T-helper 17 cell (primary cell): ENCODE measurements at regions not wholly inside any gene's neighbourhood (a gene's known extent, or its start where the extent isn't known, plus 50 kb on each side); places are given as distances from the start of the nearest gene placed in this dataset.

Source experiments
- ATAC-seq: fragments of 150-1000 bp; cut with Tn5 transposase; 2 replicates; pipeline ENCODE4 v1.10.0; 2021; ENCODE audit warnings: mild to moderate bottlenecking, moderate library complexity
- DNase-seq, 3 donors: peaks; one replicate each; pipeline versions ENCODE4 v3.0.0 to v3.0.0-alpha.2; 2020 to 2021
- H3K9me3 ChIP-seq: one replicate; pipeline ENCODE4 v1.7.0; 2013; ENCODE audit warnings: low read length, mild to moderate bottlenecking; ENCODE audit not compliant: control insufficient read depth, poor library complexity, severe bottlenecking
- H3K27ac Mint-ChIP-seq: one replicate; pipeline ENCODE4 v1.8.0; 2022; ENCODE audit warnings: mild to moderate bottlenecking, moderate library complexity, mixed read lengths
- H3K27me3 Mint-ChIP-seq: one replicate; pipeline ENCODE4 v1.8.0; 2022; ENCODE audit warnings: mixed read lengths
- H3K36me3 Mint-ChIP-seq: one replicate; pipeline ENCODE4 v1.8.0; 2022; ENCODE audit warnings: low read depth, mixed read lengths
- H3K4me1 Mint-ChIP-seq: one replicate; pipeline ENCODE4 v1.8.0; 2022; ENCODE audit warnings: mild to moderate bottlenecking, mixed read lengths
- H3K4me3 Mint-ChIP-seq: one replicate; pipeline ENCODE4 v1.8.0; 2022; ENCODE audit warnings: mild to moderate bottlenecking, moderate library complexity, mixed read lengths

GRCh38 chr4:38313175-38313574 lies 350.8 kb upstream of the KLF3 start:
- Mint-ChIP-seq H3K27ac (no peak overlapping the region), H3K4me1 (peaks cover 39% of the 10 kb centered on the region), H3K4me3 (no peak overlapping the region), H3K27me3 (no peaks in the 10 kb centered on the region), H3K36me3 (peaks cover 4% of the 10 kb centered on the region)
- ATAC-seq (no peak), DNase-seq (no peak)
- H3K9me3 ChIP-seq = no peaks in the 10 kb centered on the region

- Mint-ChIP-seq H3K27me3 (no peaks in the 10 kb centered on the region), H3K27ac (no peak overlapping the region), H3K4me1 (peaks cover 41% of the 10 kb centered on the region), H3K4me3 (no peak overlapping the region), H3K36me3 (peaks cover 4% of the 10 kb centered on the region)
- DNase-seq = no peak
- no peaks in the 10 kb centered on the region for H3K9me3 ChIP-seq
- no peak for ATAC-seq
Observed at GRCh38 chr4:38313999-38314561, 349.9 kb upstream of the KLF3 start.

DNA sequence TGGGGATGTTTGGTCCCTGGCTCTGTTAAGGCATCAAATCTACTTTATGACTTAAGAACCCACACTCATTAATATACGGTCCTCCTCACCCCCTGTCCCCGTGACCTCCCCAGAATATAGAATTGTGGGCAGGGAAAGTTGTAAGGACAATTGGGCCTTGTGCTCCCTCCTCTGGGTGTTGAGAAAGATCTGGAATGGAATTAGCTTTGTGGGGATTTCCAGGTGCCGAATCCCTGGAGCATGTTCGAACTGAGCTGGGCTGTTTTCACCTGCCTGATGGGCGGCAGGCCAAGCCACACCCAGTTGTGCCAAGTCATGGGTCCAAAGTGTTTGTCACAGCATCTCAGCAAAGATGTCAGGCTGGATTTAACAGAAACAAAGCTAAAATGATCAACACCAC lies 349.3 kb upstream of the KLF3 start:
- ATAC-seq = no peak
- peaks cover 41% of the 10 kb centered on the region for H3K4me1 Mint-ChIP-seq
- no peaks in the 10 kb centered on the region for H3K27me3 Mint-ChIP-seq

GRCh38 chr4:38315286-38315685 lies 348.7 kb upstream of the KLF3 start:
- peak overlapping the region; percentile 56 for H3K27ac Mint-ChIP-seq
- no peaks in the 10 kb centered on the region for H3K27me3 Mint-ChIP-seq
- peaks cover 4% of the 10 kb centered on the region for H3K36me3 Mint-ChIP-seq
- no peak for DNase-seq
- H3K9me3 ChIP-seq = no peaks in the 10 kb centered on the region
- ATAC-seq = no peak
- H3K4me1 Mint-ChIP-seq = peaks cover 42% of the 10 kb centered on the region
- no peak overlapping the region for H3K4me3 Mint-ChIP-seq

More for the DNA sequence above, 349.3 kb upstream of the KLF3 start:
- no peaks in the 10 kb centered on the region for H3K9me3 ChIP-seq
- no peak overlapping the region for H3K27ac Mint-ChIP-seq
- peaks cover 4% of the 10 kb centered on the region for H3K36me3 Mint-ChIP-seq
- no peak overlapping the region for H3K4me3 Mint-ChIP-seq
- no peak for DNase-seq

DNA sequence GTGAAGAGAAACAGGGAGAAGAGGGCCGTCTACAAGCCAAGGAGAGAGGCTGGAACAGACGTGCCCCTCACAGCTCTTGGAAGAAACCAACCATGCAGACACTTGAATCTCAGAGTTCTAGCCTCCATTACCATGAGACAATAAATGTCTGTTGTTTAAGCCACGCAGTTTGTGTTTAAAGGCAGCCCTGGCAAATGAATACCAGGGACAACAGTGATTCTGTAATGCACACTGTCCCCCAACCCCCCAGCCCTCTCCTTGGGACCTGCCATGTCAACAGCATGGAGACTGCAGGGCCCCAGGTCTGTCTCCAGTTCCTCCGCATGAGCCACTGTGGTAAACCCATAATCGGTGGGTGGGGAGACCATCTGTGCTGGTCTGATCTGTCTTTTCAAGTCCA lies 348.0 kb upstream of the KLF3 start:
- Mint-ChIP-seq H3K36me3 (peaks cover 4% of the 10 kb centered on the region), H3K4me3 (no peak overlapping the region), H3K4me1 (peaks cover 40% of the 10 kb centered on the region), H3K27ac (peak overlapping the region; percentile 56), H3K27me3 (no peaks in the 10 kb centered on the region)
- H3K9me3 ChIP-seq = no peaks in the 10 kb centered on the region
- no peak for DNase-seq
- ATAC-seq = no peak

- DNase-seq (no peak), ATAC-seq (no peak)
- peaks cover 4% of the 10 kb centered on the region for H3K36me3 Mint-ChIP-seq
- H3K27ac Mint-ChIP-seq = peak overlapping the region; percentile 56
- H3K4me1 Mint-ChIP-seq = peaks cover 34% of the 10 kb centered on the region
- H3K4me3 Mint-ChIP-seq = no peak overlapping the region
- no peaks in the 10 kb centered on the region for H3K27me3 Mint-ChIP-seq
- no peaks in the 10 kb centered on the region for H3K9me3 ChIP-seq
Observed at GRCh38 chr4:38317041-38317674, 346.8 kb upstream of the KLF3 start.

DNA sequence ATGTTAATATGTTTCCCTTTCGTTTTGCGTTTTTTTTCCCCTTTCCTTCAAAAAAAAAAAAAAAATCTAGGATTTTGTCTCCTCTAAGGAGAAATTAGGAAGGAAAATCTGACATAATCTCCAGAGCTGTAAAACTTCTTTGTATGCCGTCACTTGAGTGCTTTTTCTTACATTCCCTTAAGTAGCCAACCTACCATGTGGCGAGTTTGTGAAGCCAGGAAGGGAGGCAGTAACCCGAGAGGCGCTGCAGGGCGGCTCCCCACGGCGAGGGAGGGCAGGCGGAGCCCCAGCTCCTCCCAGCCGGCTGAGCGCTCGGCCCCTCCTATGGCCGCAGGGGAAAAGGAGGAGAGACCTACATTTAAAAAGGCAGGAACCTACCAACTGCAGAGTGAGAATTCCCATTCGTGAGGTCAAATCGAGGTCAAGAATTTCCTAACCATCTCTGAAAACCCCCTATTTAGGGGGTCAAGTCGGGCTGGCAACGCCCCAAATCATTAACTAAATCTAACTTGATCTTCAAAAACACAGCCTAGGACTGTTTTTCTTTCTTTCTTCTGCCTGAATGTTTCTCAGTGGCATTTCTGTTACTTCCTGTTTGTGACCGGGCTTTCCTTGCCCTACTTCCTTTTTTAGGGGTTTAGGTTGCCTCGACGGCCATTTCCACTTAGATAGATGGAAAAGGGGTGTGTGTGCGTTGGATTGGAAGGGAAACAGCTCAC lies 345.1 kb upstream of the KLF3 start:
- peaks cover 30% of the 10 kb centered on the region for H3K4me1 Mint-ChIP-seq

GRCh38 chr4:38319456-38320342 lies 344.3 kb upstream of the KLF3 start:
- ATAC-seq (peak; percentile 75), DNase-seq (peak; percentile 72 to 91 (median 73))
- H3K36me3 Mint-ChIP-seq = no peaks in the 10 kb centered on the region
- peaks cover 26% of the 10 kb centered on the region for H3K4me1 Mint-ChIP-seq
- H3K9me3 ChIP-seq = no peaks in the 10 kb centered on the region
- H3K27me3 Mint-ChIP-seq = no peaks in the 10 kb centered on the region
- peak overlapping the region; percentile 94 for H3K27ac Mint-ChIP-seq
- peak overlapping the region; percentile 85 for H3K4me3 Mint-ChIP-seq

More for the DNA sequence above, 345.1 kb upstream of the KLF3 start:
- Mint-ChIP-seq H3K36me3 (no peaks in the 10 kb centered on the region), H3K27me3 (no peaks in the 10 kb centered on the region), H3K27ac (peak overlapping the region; percentile 94), H3K4me3 (peak overlapping the region; percentile 85)
- H3K9me3 ChIP-seq = no peaks in the 10 kb centered on the region
- peak; percentile 47 to 62 (median 59) for DNase-seq
- peak; percentile 87 for ATAC-seq

DNA sequence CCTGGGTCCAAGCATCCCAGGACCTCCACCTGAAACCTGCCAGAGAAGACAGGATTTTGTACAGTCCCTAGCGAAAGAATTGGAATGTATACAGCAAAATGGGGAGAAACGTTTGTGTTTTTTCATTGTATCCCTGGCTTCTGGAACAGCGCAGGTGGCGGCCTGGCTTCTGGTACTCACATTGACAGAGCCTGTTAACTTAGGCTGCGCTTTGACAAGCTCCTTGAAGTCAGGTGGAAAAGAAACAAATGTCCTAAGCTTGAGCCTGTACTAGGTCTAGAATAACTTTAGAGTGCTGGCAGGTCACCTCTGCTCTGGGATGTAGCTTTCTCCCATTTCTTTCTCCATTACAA lies 343.7 kb upstream of the KLF3 start:
- DNase-seq (no peak), ATAC-seq (no peak)
- H3K9me3 ChIP-seq = no peaks in the 10 kb centered on the region
- Mint-ChIP-seq H3K27ac (peak overlapping the region; percentile 94), H3K36me3 (no peaks in the 10 kb centered on the region), H3K27me3 (no peaks in the 10 kb centered on the region), H3K4me1 (peaks cover 26% of the 10 kb centered on the region), H3K4me3 (no peak overlapping the region)

- no peaks in the 10 kb centered on the region for H3K9me3 ChIP-seq
- no peaks in the 10 kb centered on the region for H3K36me3 Mint-ChIP-seq
- H3K4me1 Mint-ChIP-seq = peaks cover 27% of the 10 kb centered on the region
- no peak overlapping the region for H3K4me3 Mint-ChIP-seq
- H3K27me3 Mint-ChIP-seq = no peaks in the 10 kb centered on the region
- H3K27ac Mint-ChIP-seq = peak overlapping the region; percentile 94
- ATAC-seq (no peak), DNase-seq (no peak)
Observed at GRCh38 chr4:38320833-38321232, 343.2 kb upstream of the KLF3 start.

DNA sequence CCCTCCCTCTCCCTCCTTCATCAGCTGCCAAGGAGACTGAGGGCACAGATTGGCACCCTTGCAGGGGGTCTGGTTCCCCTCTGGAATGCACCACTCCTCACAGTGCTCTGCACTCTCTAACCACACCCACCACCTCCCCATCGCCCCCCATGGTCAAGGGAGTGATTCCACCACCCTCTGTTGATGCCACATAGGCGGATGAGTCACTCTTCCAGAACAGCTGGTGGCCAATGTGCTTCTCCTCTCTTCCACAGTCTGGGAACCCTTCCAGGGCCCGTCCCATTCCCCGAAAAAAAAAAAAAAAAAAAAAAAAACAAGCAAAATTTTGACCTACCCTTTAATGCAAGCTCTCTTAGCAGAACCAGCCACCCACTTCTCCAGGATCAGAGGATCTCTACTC lies 341.3 kb upstream of the KLF3 start:
- H3K27ac Mint-ChIP-seq = peak overlapping the region; percentile 94
- H3K9me3 ChIP-seq = no peaks in the 10 kb centered on the region
- H3K4me1 Mint-ChIP-seq = peaks cover 29% of the 10 kb centered on the region
- ATAC-seq (no peak), DNase-seq (no peak)
- no peaks in the 10 kb centered on the region for H3K36me3 Mint-ChIP-seq
- no peak overlapping the region for H3K4me3 Mint-ChIP-seq
- no peaks in the 10 kb centered on the region for H3K27me3 Mint-ChIP-seq

DNA sequence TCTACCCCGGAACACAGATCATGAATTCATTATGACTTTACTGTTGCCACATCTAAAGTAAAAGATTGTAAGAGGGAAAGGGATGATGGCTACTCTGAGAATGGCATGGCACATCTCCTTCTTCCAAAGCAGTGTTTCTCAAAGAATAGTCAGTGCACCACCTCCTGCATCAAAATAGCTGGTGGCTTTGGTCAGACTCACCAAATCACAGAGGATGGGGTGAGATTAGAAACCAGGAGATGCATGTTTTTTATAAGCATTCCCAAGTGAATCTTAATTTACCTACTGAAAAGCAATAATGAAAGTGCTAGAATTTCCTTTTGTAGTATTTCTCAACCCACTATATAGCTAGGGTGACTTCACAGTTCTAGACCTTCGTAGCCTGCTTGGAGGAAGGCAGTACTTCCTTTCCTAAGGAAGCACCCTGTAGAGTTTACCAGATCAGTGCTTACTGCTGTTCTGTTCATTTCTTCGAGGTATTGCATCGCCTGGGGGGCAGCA lies 340.8 kb upstream of the KLF3 start:
- H3K27me3 Mint-ChIP-seq = no peaks in the 10 kb centered on the region
- H3K36me3 Mint-ChIP-seq = no peaks in the 10 kb centered on the region
- H3K27ac Mint-ChIP-seq = no peak overlapping the region
- H3K4me3 Mint-ChIP-seq = no peak overlapping the region
- H3K9me3 ChIP-seq = no peaks in the 10 kb centered on the region
- ATAC-seq (no peak), DNase-seq (no peak)
- peaks cover 32% of the 10 kb centered on the region for H3K4me1 Mint-ChIP-seq
